Mesendoderm (in vitro differentiated cells): ENCODE measurements at regions not wholly inside any gene's neighbourhood (a gene's known extent, or its start where the extent isn't known, plus 50 kb on each side); places are given as distances from the start of the nearest gene placed in this dataset.

ENCODE experiments used
- DNase-seq: peaks from one replicate; pipeline ENCODE4 v3.0.0; 2013
- H2AK5ac ChIP-seq: 2 replicates; pipeline ENCODE4 v1.6.1; 2013; ENCODE audit warnings: low read length, inconsistent platforms
- H2BK120ac ChIP-seq: 2 replicates; pipeline ENCODE4 v1.6.1; 2013; ENCODE audit warnings: low read depth, mild to moderate bottlenecking, low read length, moderate library complexity, mixed read lengths
- H2BK15ac ChIP-seq: replicated peaks from 2 replicates; pipeline ENCODE4 v1.6.1; 2013; ENCODE audit warnings: low read depth, mild to moderate bottlenecking, moderate library complexity
- H2BK5ac ChIP-seq: 2 replicates; pipeline ENCODE4 v1.6.1; 2013; ENCODE audit warnings: low read length, inconsistent platforms
- H3K18ac ChIP-seq: 2 replicates; pipeline ENCODE4 v1.6.1; 2013; ENCODE audit warnings: mild to moderate bottlenecking, low read length, mixed read lengths
- H3K23ac ChIP-seq: one replicate; pipeline ENCODE4 v1.6.1; 2013; ENCODE audit warnings: low read length
- H3K27ac ChIP-seq: 2 replicates; pipeline ENCODE4 v1.5.1; 2013; ENCODE audit warnings: low read depth, mild to moderate bottlenecking, inconsistent platforms, low read length, moderate library complexity
- H3K27me3 ChIP-seq: 2 replicates; pipeline ENCODE4 v1.6.1; 2013; ENCODE audit warnings: low read length, control low read depth, mild to moderate bottlenecking, inconsistent platforms; ENCODE audit not compliant: insufficient read depth, poor library complexity
- H3K36me3 ChIP-seq: 2 replicates; pipeline ENCODE4 v1.6.1; 2013; ENCODE audit warnings: low read length, inconsistent platforms; ENCODE audit not compliant: control insufficient read depth, insufficient read depth
- H3K4ac ChIP-seq: one replicate; pipeline ENCODE4 v1.6.1; 2013; ENCODE audit warnings: low read depth, mild to moderate bottlenecking, low read length, moderate library complexity
- H3K4me1 ChIP-seq: 2 replicates; pipeline ENCODE4 v1.6.1; 2013; ENCODE audit warnings: low read depth, low read length, inconsistent platforms; ENCODE audit not compliant: control insufficient read depth
- H3K4me2 ChIP-seq: 2 replicates; pipeline ENCODE4 v1.6.1; 2013; ENCODE audit warnings: low read length
- H3K4me3 ChIP-seq: 2 replicates; pipeline ENCODE4 v1.5.1; 2013; ENCODE audit warnings: mild to moderate bottlenecking, low read length
- H3K56ac ChIP-seq: one replicate; pipeline ENCODE4 v1.6.1; 2013; ENCODE audit warnings: low read length
- H3K79me1 ChIP-seq: 2 replicates; pipeline ENCODE4 v1.6.1; 2013; ENCODE audit warnings: low read length, inconsistent platforms
- H3K79me2 ChIP-seq: 2 replicates; pipeline ENCODE4 v1.6.1; 2013; ENCODE audit warnings: mild to moderate bottlenecking, low read length; ENCODE audit not compliant: control insufficient read depth, insufficient read depth
- H3K9ac ChIP-seq: 2 replicates; pipeline ENCODE4 v1.6.1; 2013; ENCODE audit warnings: low read length, inconsistent platforms
- H4K5ac ChIP-seq: one replicate; pipeline ENCODE4 v1.6.1; 2013; ENCODE audit warnings: low read length
- H4K8ac ChIP-seq: one replicate; pipeline ENCODE4 v1.6.1; 2013; ENCODE audit warnings: low read depth, mild to moderate bottlenecking, control low read depth, low read length, moderate library complexity
- WGBS: extraction: QIAGEN DNeasy Blood & Tissue Kit; methylation state at CpG from one replicate; pipeline ENCODE4 v1.1.7; 2013; ENCODE audit warnings: low lambda C conversion rate, missing lambda C conversion rate; ENCODE audit not compliant: insufficient coverage; ENCODE audit errors: extremely low coverage; 5-methylcytosine and 5-hydroxymethylcytosine counted together

- Histone ChIP-seq H3K79me1 (no peaks in the 10 kb centered on the region), H2BK5ac (no peak overlapping the region), H3K27ac (no peak overlapping the region), H3K36me3 (no peaks in the 10 kb centered on the region), H2BK15ac (no peak overlapping the region), H2AK5ac (no peak overlapping the region), H4K8ac (no peak overlapping the region), H3K56ac (no peak overlapping the region), H2BK120ac (no peak overlapping the region), H3K27me3 (no peaks in the 10 kb centered on the region), H3K23ac (no peak overlapping the region), H3K18ac (no peak overlapping the region), H4K5ac (no peak overlapping the region), H3K79me2 (no peaks in the 10 kb centered on the region), H3K4me2 (no peak overlapping the region), H3K4ac (no peak overlapping the region), H3K9ac (no peak overlapping the region), H3K4me3 (no peak overlapping the region), H3K4me1 (peaks cover 2% of the 10 kb centered on the region)
- WGBS: no CpG with 5 or more reads among the region's 3 CpGs
- no peak for DNase-seq
These were observed 69.2 kb downstream of the MARCHF4 start for GRCh38 chr2:216302981-216303676.

- Histone ChIP-seq H3K56ac (no peak overlapping the region), H3K27ac (no peak overlapping the region), H4K5ac (no peak overlapping the region), H3K36me3 (no peaks in the 10 kb centered on the region), H3K9ac (no peak overlapping the region), H4K8ac (no peak overlapping the region), H2AK5ac (no peak overlapping the region), H3K4me3 (no peak overlapping the region), H2BK120ac (no peak overlapping the region), H3K23ac (no peak overlapping the region), H3K79me1 (no peaks in the 10 kb centered on the region), H3K4me1 (peaks cover 2% of the 10 kb centered on the region), H3K4me2 (no peak overlapping the region), H2BK15ac (no peak overlapping the region), H3K79me2 (no peaks in the 10 kb centered on the region), H3K18ac (no peak overlapping the region), H2BK5ac (no peak overlapping the region), H3K4ac (no peak overlapping the region), H3K27me3 (no peaks in the 10 kb centered on the region)
- no CpG with 5 or more reads among the region's 2 CpGs for WGBS
- no peak for DNase-seq
These were observed 71.4 kb downstream of the MARCHF4 start for GRCh38 chr2:216300906-216301305.

- H4K8ac ChIP-seq: no peak overlapping the region
- no peak overlapping the region for H3K9ac ChIP-seq
- H3K23ac ChIP-seq: no peak overlapping the region
- H2BK15ac ChIP-seq: no peak overlapping the region
- no peak overlapping the region for H3K4ac ChIP-seq
- no peak overlapping the region for H3K18ac ChIP-seq
- no peak overlapping the region for H3K56ac ChIP-seq
- no peaks in the 10 kb centered on the region for H3K27me3 ChIP-seq
- WGBS: no CpG with 5 or more reads among the region's 1 CpG
- H3K27ac ChIP-seq: no peak overlapping the region
- H2BK120ac ChIP-seq: no peak overlapping the region
- no peaks in the 10 kb centered on the region for H3K79me1 ChIP-seq
- H3K4me2 ChIP-seq: no peak overlapping the region
- no peak overlapping the region for H2BK5ac ChIP-seq
- H4K5ac ChIP-seq: no peak overlapping the region
- no peaks in the 10 kb centered on the region for H3K36me3 ChIP-seq
- H3K79me2 ChIP-seq: no peaks in the 10 kb centered on the region
- H3K4me1 ChIP-seq: peaks cover 3% of the 10 kb centered on the region
- no peak for DNase-seq
- H3K4me3 ChIP-seq: no peak overlapping the region
- H2AK5ac ChIP-seq: no peak overlapping the region
These were observed 72.7 kb downstream of the MARCHF4 start for GRCh38 chr2:216299588-216299987.

- no peak overlapping the region for H2BK15ac ChIP-seq
- H3K4me1 ChIP-seq: peaks cover 3% of the 10 kb centered on the region
- H3K4me3 ChIP-seq: no peak overlapping the region
- no peak overlapping the region for H2BK5ac ChIP-seq
- no peak overlapping the region for H3K9ac ChIP-seq
- H3K27me3 ChIP-seq: no peaks in the 10 kb centered on the region
- H2BK120ac ChIP-seq: no peak overlapping the region
- H3K18ac ChIP-seq: no peak overlapping the region
- H3K56ac ChIP-seq: no peak overlapping the region
- no peak overlapping the region for H4K8ac ChIP-seq
- no peak for DNase-seq
- H3K36me3 ChIP-seq: no peaks in the 10 kb centered on the region
- no peak overlapping the region for H2AK5ac ChIP-seq
- no peak overlapping the region for H3K4me2 ChIP-seq
- no peak overlapping the region for H3K23ac ChIP-seq
- no peak overlapping the region for H3K27ac ChIP-seq
- no peak overlapping the region for H4K5ac ChIP-seq
- no CpG with 5 or more reads among the region's 5 CpGs for WGBS
- H3K4ac ChIP-seq: no peak overlapping the region
- H3K79me1 ChIP-seq: no peaks in the 10 kb centered on the region
- no peaks in the 10 kb centered on the region for H3K79me2 ChIP-seq
These were observed 73.4 kb downstream of the MARCHF4 start for GRCh38 chr2:216298719-216299495.

- WGBS: no CpG with 5 or more reads among the region's 7 CpGs
- no peak overlapping the region for H3K18ac ChIP-seq
These were observed 75.4 kb downstream of the MARCHF4 start for GRCh38 chr2:216296856-216297255.

More at GRCh38 chr2:216296856-216297255, 75.4 kb downstream of the MARCHF4 start:
- Histone ChIP-seq H3K23ac (no peak overlapping the region), H3K4me3 (no peak overlapping the region), H3K56ac (no peak overlapping the region), H3K27me3 (no peaks in the 10 kb centered on the region), H3K4me2 (no peak overlapping the region), H2AK5ac (no peak overlapping the region), H4K8ac (no peak overlapping the region), H2BK15ac (no peak overlapping the region), H2BK5ac (no peak overlapping the region), H4K5ac (no peak overlapping the region), H3K79me1 (no peaks in the 10 kb centered on the region), H3K27ac (no peak overlapping the region), H3K79me2 (no peaks in the 10 kb centered on the region), H3K4me1 (peaks cover 8% of the 10 kb centered on the region), H3K36me3 (no peaks in the 10 kb centered on the region), H3K4ac (no peak overlapping the region), H2BK120ac (no peak overlapping the region), H3K9ac (no peak overlapping the region)
- DNase-seq: no peak
